ENCODE measurements at regions not wholly inside any gene's neighbourhood (a gene's known extent, or its start where the extent isn't known, plus 50 kb on each side); places are given as distances from the start of the nearest gene placed in this dataset.

DNA sequence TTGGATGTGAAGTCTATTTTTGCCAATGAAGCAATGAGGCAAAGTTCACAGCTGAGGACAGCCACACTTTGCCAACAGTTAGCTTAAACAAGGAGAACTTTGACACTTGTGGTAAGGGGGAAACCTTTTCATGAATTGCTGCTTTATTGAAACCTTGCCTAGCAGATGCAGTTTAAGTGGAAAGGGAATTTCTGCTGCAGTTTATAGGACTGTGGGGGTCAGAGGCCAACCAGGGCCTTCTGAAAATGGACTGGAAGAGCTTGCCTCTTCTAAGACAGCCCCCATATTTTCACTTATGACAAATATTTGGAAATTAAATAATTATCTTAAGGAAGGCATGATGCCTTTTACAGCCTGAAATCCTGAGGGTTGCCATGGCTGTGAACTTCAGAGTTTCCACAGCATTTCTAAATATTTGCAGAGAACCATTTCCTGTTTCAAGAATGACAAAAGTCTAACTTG is 550.3 kb downstream of the RAB28 start (continued):
- TF ChIP-seq NR2F2 (IDR thresholded peaks at IDR 0.05) (peak; percentile 77), MAX (IDR thresholded peaks at IDR 0.05) (peak; percentile 85), HNF4A (conservative IDR thresholded peaks at IDR 0.05) (peak; percentile 99)
- TF ChIP-seq, protein P1, sequence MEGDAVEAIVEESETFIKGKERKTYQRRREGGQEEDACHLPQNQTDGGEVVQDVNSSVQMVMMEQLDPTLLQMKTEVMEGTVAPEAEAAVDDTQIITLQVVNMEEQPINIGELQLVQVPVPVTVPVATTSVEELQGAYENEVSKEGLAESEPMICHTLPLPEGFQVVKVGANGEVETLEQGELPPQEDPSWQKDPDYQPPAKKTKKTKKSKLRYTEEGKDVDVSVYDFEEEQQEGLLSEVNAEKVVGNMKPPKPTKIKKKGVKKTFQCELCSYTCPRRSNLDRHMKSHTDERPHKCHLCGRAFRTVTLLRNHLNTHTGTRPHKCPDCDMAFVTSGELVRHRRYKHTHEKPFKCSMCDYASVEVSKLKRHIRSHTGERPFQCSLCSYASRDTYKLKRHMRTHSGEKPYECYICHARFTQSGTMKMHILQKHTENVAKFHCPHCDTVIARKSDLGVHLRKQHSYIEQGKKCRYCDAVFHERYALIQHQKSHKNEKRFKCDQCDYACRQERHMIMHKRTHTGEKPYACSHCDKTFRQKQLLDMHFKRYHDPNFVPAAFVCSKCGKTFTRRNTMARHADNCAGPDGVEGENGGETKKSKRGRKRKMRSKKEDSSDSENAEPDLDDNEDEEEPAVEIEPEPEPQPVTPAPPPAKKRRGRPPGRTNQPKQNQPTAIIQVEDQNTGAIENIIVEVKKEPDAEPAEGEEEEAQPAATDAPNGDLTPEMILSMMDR (IDR thresholded peaks at IDR 0.05; ENCODE audit: low read depth, low read length, missing input control) = no peak

- H3K4me3 ChIP-seq (ENCODE audit: low read depth in 1 of 3, low read length in 3 of 3) = no peak overlapping the region
- DNase-seq (ENCODE audit: low spot score) = no peak
- H3K27me3 ChIP-seq (ENCODE audit: control insufficient read depth in 4 of 4, insufficient read depth in 4 of 4, low read length in 3 of 4) = no peaks in the 10 kb centered on the region
- no peak overlapping the region for H3K27ac ChIP-seq (ENCODE audit: low read depth in 1 of 2, low read length in 2 of 2)
- TF ChIP-seq, protein P1 (IDR thresholded peaks at IDR 0.05; ENCODE audit: low read depth, low read length, missing input control) = no peak
- TF ChIP-seq RXRA (IDR thresholded peaks at IDR 0.05) (no peak), RAD21 (IDR thresholded peaks at IDR 0.05) (no peak), YY1 (IDR thresholded peaks at IDR 0.05) (no peak), NR2F2 (IDR thresholded peaks at IDR 0.05) (no peak), TAF1 (conservative IDR thresholded peaks at IDR 0.05) (no peak), HNF4G (IDR thresholded peaks at IDR 0.05) (no peak), HNF4A (conservative IDR thresholded peaks at IDR 0.05) (no peak), GABPA (IDR thresholded peaks at IDR 0.05 in 1 of 2, conservative IDR thresholded peaks at IDR 0.05 in 1 of 2) (no peak), SP1 (IDR thresholded peaks at IDR 0.05) (no peak), EGR1 (IDR thresholded peaks at IDR 0.05; ENCODE audit: low read depth in 2 of 2) (no peak), FOXA2 (IDR thresholded peaks at IDR 0.05) (no peak), JUND (IDR thresholded peaks at IDR 0.05) (no peak), FOXA1 (IDR thresholded peaks at IDR 0.05) (no peak), MAX (IDR thresholded peaks at IDR 0.05) (no peak)
- TF ChIP-seq, protein P2, sequence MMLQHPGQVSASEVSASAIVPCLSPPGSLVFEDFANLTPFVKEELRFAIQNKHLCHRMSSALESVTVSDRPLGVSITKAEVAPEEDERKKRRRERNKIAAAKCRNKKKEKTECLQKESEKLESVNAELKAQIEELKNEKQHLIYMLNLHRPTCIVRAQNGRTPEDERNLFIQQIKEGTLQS (IDR thresholded peaks at IDR 0.05) = no peak
- TF ChIP-seq, protein P3, sequence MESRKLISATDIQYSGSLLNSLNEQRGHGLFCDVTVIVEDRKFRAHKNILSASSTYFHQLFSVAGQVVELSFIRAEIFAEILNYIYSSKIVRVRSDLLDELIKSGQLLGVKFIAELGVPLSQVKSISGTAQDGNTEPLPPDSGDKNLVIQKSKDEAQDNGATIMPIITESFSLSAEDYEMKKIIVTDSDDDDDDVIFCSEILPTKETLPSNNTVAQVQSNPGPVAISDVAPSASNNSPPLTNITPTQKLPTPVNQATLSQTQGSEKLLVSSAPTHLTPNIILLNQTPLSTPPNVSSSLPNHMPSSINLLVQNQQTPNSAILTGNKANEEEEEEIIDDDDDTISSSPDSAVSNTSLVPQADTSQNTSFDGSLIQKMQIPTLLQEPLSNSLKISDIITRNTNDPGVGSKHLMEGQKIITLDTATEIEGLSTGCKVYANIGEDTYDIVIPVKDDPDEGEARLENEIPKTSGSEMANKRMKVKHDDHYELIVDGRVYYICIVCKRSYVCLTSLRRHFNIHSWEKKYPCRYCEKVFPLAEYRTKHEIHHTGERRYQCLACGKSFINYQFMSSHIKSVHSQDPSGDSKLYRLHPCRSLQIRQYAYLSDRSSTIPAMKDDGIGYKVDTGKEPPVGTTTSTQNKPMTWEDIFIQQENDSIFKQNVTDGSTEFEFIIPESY (IDR thresholded peaks at IDR 0.05) = no peak
- TF ChIP-seq, protein P4, sequence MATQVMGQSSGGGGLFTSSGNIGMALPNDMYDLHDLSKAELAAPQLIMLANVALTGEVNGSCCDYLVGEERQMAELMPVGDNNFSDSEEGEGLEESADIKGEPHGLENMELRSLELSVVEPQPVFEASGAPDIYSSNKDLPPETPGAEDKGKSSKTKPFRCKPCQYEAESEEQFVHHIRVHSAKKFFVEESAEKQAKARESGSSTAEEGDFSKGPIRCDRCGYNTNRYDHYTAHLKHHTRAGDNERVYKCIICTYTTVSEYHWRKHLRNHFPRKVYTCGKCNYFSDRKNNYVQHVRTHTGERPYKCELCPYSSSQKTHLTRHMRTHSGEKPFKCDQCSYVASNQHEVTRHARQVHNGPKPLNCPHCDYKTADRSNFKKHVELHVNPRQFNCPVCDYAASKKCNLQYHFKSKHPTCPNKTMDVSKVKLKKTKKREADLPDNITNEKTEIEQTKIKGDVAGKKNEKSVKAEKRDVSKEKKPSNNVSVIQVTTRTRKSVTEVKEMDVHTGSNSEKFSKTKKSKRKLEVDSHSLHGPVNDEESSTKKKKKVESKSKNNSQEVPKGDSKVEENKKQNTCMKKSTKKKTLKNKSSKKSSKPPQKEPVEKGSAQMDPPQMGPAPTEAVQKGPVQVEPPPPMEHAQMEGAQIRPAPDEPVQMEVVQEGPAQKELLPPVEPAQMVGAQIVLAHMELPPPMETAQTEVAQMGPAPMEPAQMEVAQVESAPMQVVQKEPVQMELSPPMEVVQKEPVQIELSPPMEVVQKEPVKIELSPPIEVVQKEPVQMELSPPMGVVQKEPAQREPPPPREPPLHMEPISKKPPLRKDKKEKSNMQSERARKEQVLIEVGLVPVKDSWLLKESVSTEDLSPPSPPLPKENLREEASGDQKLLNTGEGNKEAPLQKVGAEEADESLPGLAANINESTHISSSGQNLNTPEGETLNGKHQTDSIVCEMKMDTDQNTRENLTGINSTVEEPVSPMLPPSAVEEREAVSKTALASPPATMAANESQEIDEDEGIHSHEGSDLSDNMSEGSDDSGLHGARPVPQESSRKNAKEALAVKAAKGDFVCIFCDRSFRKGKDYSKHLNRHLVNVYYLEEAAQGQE (IDR thresholded peaks at IDR 0.05) = no peak
- H3K36me3 ChIP-seq (ENCODE audit: control insufficient read depth in 4 of 4, insufficient read depth in 3 of 4, low read depth in 1 of 4, low read length in 3 of 4) = no peaks in the 10 kb centered on the region
- 68% methylated on average over 4 of the region's 4 CpGs for WGBS
- no peaks in the 10 kb centered on the region for H3K9me3 ChIP-seq (ENCODE audit: control insufficient read depth in 4 of 4, low read length in 3 of 4)
- no peak overlapping the region for H3K9ac ChIP-seq (ENCODE audit: low read depth in 1 of 2, low read length in 2 of 2)
- peaks cover 3 to 33% (median 31%) of the 10 kb centered on the region in 4 donors for H3K4me1 ChIP-seq (ENCODE audit: control insufficient read depth in 4 of 4, insufficient read depth in 4 of 4, low read length in 3 of 4)
Measured at GRCh38 chr4:12932203-12932788, 551.8 kb downstream of the RAB28 start.
